Iris pigment epithelial cell (primary cell): ENCODE measurements at regions not wholly inside any gene's neighbourhood (a gene's known extent, or its start where the extent isn't known, plus 50 kb on each side); places are given as distances from the start of the nearest gene placed in this dataset.
A peak's percentile ranks its signal among the peaks of the same experiment; 100 is the strongest.

ENCODE experiments used
- DNase-seq: peaks from one replicate; pipeline ENCODE4 v3.0.0-alpha.2; 2011; ENCODE audit warnings: low read depth

- DNase-seq = no peak
Measured at GRCh38 chr10:4662576-4663161, 163.3 kb upstream of the AKR1E2 start.

DNA sequence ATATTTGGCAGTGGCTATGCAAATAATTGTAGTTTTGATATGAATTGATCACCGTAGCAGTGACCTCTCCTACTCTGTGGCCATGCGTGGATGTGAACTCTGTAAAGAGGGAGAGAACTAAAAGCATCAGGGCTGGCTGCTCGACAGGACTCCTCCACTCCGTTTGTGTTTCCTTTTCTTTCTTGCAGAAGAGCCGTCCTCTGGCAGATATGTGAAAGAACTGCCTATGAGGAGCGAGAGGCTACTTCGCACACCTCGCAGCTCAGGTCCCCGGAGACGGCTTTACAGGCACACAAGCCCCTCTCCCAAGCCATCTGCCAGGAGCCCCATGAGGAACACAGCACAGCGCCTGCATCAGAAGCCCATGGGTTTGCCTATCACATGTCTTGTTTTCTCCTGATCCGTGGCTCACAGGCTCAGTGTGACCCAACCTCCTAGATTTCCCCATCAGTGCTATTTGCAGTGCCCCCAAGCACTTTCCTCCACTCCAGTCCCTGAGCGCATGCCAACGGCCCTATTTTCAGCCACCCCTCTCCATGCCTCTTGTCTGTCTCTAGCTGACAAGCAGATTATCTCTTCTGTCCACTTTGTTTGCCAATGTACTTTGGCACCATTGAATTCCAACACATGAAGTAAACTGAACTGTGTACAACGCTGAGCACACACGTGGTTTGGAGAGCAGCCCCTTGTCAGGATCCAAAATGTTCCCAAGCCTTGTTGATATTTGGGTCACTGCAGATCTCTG is 164.3 kb upstream of the AKR1E2 start:
- no peak for DNase-seq

DNA sequence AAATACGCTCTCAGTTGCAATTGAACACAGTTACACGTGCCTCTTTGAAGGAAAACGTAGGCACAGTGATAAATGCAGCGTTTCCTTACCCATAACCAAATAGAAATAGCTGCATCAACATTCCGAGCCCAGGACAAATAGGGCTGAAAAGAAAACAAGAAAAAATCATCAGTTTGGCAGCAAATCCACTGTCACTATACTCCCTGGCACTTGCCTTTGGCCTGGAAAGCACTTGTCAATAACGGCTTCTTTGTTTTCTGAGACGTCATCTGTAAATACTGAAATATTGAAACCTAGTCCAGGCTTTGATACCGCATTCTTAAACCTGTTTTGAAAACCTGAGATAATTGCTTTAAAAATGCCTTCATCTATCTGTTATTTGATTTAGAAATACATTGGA is 167.2 kb upstream of the AKR1E2 start:
- no peak for DNase-seq

DNA sequence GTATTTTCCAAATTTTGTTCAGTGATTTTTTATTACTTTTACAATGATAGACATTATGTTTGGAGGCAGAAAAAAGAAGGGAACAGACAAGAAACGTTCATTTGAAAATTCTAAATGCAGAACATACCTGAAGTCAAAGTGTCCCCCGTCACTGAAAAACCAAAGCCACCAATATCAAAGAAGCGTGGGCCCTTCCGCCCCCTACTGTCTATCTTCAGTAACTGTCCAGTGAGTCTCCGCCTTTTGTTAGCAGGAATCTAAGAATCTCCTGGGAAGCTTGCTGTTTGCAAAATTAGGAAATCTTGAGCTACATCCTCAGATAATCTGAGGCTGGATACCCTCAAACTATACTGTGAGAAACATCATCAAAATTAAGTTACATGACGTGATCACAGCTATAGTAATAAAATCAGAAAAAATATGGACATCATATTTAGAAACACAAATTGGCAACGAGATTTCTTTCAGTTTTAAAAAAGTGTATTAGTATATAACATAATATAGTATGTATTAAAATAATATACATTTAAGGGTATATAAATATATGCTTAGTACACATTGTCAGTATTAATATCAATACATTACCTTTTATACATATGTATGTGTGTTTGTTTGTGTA is 169.3 kb upstream of the AKR1E2 start:
- peak; percentile 64 for DNase-seq

GRCh38 chr10:4655879-4656278 is 170.1 kb upstream of the AKR1E2 start:
- no peak for DNase-seq

GRCh38 chr10:4655406-4655805 is 170.6 kb upstream of the AKR1E2 start:
- no peak for DNase-seq

GRCh38 chr10:4654496-4654895 is 171.5 kb upstream of the AKR1E2 start:
- DNase-seq = no peak

DNA sequence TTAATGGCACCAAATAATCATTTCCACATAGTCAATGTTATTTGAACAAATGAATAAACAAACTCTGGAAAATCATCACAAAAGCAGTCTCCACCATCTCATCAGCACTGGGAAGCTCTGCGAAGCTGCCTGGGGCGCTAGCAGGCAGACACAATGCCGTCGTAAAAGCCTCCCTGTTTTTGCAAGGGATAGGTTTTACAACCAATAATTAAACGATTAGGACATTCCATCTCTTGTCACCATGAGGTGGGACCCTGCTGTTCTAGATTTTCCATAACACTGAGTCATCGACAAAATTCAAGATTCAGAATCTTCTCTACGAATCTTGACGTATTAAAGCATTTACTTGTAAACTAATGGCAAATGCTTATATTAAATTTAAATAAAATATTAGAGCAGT is 172.8 kb upstream of the AKR1E2 start:
- DNase-seq = no peak

DNA sequence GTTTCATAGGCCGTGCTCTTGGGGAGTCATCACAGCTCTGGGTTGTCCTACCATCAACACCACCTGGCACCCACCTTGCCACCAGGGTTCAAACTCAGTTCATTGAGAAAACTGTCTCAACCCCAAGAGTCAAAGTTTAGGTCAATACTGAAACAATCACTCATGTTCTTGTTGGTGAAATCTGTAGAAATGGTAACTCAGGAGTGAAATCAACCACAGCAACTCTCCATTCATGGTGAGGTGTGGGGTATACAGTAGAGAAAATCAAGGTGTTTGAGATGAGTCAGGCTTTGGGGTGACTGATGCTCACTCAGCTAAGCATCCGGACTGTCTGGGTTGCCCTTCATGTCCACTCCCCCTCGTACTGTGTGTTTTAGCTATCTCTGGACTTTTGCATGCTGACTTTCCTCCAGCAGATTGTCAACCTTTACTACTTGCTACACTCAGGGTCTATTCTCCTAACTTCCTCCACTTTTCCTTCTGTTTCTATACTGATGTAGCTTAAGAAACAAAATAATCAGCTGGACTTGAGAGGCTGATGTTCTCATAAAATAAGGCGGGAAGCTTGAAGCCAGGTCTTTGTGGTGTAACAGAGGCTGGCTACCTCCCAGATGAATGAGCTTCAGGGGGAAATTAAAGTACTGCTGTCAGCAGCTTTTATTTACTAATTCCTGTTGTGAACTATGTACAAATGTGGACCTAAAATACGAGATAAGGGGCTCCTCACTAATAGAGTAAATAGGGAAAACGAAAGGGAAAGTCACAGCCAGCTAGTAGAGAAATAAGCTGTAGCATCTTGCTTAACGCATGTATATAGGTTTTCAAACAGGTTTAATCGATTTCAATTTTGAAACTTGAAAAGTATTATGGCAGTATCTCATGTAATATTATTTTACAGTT is 173.6 kb upstream of the AKR1E2 start:
- no peak for DNase-seq

- DNase-seq = no peak
Measured at GRCh38 chr10:4651404-4652037, 174.5 kb upstream of the AKR1E2 start.

DNA sequence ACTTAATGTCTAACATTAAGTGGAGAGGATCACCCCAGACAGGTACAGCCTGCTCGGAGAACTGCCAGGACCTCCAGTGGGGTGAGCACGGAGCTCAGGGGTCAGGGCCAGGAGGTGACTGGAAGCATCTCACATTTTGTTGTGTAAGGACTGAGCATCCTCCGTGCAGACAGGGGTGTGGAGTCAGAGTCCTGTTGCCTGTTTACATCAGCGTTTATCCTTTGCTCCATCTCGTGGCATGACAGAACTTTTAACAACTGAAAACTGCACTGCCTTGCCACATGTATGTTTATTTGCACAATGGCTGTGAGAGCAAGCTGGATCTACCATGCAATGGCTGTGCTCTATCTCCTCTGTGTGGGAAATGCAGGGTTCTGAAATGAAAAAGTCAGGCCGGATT is 175.4 kb upstream of the AKR1E2 start:
- DNase-seq = peak; percentile 78

GRCh38 chr10:4649886-4650508 is 176.0 kb upstream of the AKR1E2 start:
- DNase-seq = peak; percentile 40

- no peak for DNase-seq
Measured at GRCh38 chr10:4649471-4649870, 176.5 kb upstream of the AKR1E2 start.

DNA sequence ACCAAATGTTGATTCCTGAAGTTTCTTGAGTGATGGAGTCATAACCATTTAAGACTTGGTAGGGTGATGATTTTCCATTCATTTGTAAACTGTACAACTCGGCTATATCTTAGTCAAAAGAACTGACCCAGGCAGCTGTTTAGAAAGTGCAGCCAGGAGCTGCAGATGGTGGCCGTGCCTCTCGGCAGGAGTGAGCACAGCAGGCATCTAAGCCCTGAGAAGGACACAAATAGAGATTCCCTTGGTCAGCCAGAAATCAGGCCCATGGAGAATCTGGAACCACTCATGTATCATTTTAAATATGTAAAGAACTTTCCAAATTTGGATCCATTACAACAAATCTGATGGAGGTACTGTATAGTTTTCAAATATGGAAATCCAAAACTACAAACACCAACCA is 177.0 kb upstream of the AKR1E2 start:
- no peak for DNase-seq

GRCh38 chr10:4647109-4647785 is 178.8 kb upstream of the AKR1E2 start:
- no peak for DNase-seq

- peak; percentile 36 for DNase-seq
Measured at GRCh38 chr10:4646547-4646946, 179.5 kb upstream of the AKR1E2 start.

- DNase-seq = no peak
Measured at GRCh38 chr10:4645836-4646235, 180.2 kb upstream of the AKR1E2 start.

DNA sequence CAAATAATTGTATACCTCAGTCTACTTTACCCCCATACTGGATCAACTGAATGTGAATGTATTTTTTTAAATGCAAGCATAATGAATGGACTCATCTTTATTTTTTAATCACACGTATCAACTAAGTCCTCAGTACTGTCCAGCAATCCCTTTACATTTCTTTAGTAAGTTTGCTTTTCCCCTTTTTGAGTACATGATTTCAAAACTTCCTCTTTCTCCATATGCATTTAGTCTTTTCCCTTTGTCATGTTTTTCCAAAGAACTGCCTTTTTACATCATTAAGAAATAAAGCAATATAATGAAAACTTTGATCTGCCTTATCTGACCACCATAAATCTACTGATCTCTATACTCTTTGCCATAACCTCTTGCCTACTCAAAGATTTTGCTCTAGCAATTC is 182.5 kb upstream of the AKR1E2 start:
- DNase-seq = no peak

GRCh38 chr10:4639960-4640359 is 186.0 kb upstream of the AKR1E2 start:
- no peak for DNase-seq

GRCh38 chr10:4638099-4638498 is 187.9 kb upstream of the AKR1E2 start:
- DNase-seq = no peak

DNA sequence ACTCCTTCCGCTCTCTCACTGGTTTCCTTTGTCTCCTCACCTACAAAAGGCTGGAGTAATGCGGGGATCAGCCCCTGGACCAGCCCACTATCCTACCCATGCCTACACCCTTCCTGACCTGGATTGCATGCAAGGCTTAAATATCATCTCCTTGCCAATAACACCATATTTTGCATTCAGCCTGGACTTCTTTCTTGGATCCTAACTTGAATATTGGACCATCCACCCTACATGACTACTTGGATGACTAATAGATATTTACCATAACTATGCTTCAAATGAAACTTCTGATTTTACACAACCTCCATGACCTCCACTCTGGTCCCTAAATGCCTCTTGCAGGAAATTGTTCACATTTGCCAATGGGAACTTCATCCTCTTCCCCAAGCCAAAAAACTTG is 188.3 kb upstream of the AKR1E2 start:
- no peak for DNase-seq
